GM12878 (cell line): ENCODE measurements at regions not wholly inside any gene's neighbourhood (a gene's known extent, or its start where the extent isn't known, plus 50 kb on each side); places are given as distances from the start of the nearest gene placed in this dataset.
"Not testable (repeated sequence)": the region's sequence is repeated elsewhere in the genome, so short reads cannot be mapped to it uniquely, and the experiment has no call there.

ENCODE experiments used
- BCL11A ChIP-seq: IDR thresholded peaks from 2 replicates; pipeline ENCODE4 v1.6.1; 2011; ENCODE audit warnings: low read depth, low read length
- CHD1 ChIP-seq: IDR thresholded peaks from 2 replicates; pipeline ENCODE4 v1.6.1; 2012; ENCODE audit warnings: low read depth, low read length, improper control_type of control experiment
- CHD2 ChIP-seq: IDR thresholded peaks from 2 replicates; pipeline ENCODE4 v1.6.1; 2011; ENCODE audit warnings: low read depth, low read length, improper control_type of control experiment, borderline replicate concordance
- CHD4 ChIP-seq: fragments of 200-600 bp; sonication (generic); IDR thresholded peaks from 2 replicates; pipeline ENCODE4 v1.6.1; 2016; ENCODE audit warnings: mild to moderate bottlenecking
- CTCF ChIP-seq, 3 experiments: IDR thresholded peaks in 2 of 3; conservative IDR thresholded peaks in 1 of 3; 2 replicates each; pipeline ENCODE4 v1.5.1; 2011; ENCODE audit warnings: low read depth in 3 of 3, low read length in 3 of 3, mild to moderate bottlenecking in 3 of 3, control low read depth in 2 of 3, moderate library complexity in 2 of 3, inconsistent platforms in 1 of 3, mixed read lengths in 1 of 3; ENCODE audit not compliant: control insufficient read depth in 2 of 3, insufficient read depth in 1 of 3; ENCODE audit errors: extremely low read depth in 1 of 3
- EP300 ChIP-seq, 2 experiments: fragments of 150-350 bp in 1 of 2; IDR thresholded peaks; 2 replicates each; pipeline ENCODE4 v1.6.1; 2011 to 2012; ENCODE audit warnings: low read depth in 2 of 2, low read length in 2 of 2, borderline replicate concordance in 1 of 2, improper control_type of control experiment in 1 of 2, inconsistent platforms in 1 of 2; ENCODE audit not compliant: control insufficient read depth in 1 of 2
- FOS ChIP-seq: IDR thresholded peaks from 3 replicates; pipeline ENCODE4 v1.6.1; 2011; ENCODE audit warnings: borderline replicate concordance; ENCODE audit not compliant: insufficient read length; ENCODE audit errors: extremely low read depth
- RFX5 ChIP-seq: IDR thresholded peaks from 2 replicates; pipeline ENCODE4 v1.6.1; 2011; ENCODE audit warnings: low read depth, low read length, improper control_type of control experiment
- SREBF2 ChIP-seq: IDR thresholded peaks from 2 replicates; pipeline ENCODE4 v1.6.1; 2012; ENCODE audit warnings: mild to moderate bottlenecking, low read length

- TF ChIP-seq CHD1; CHD2; SREBF2; CTCF (IDR thresholded peaks at IDR 0.05 in 2 of 3, conservative IDR thresholded peaks at IDR 0.05 in 1 of 3; ENCODE audit: control insufficient read depth in 2 of 3, extremely low read depth in 1 of 3, insufficient read depth in 1 of 3, low read depth in 3 of 3, low read length in 3 of 3); EP300 (IDR thresholded peaks at IDR 0.05; ENCODE audit: borderline replicate concordance in 1 of 2, control insufficient read depth in 1 of 2, low read depth in 2 of 2, low read length in 2 of 2); FOS; RFX5; BCL11A; CHD4: not testable (repeated sequence)
Measured at GRCh38 chr9:84526211-84526610, 143.3 kb upstream of the NTRK2 start.
